Liver (tissue), 8 donors: ENCODE measurements at regions not wholly inside any gene's neighbourhood (a gene's known extent, or its start where the extent isn't known, plus 50 kb on each side); places are given as distances from the start of the nearest gene placed in this dataset.

Experiments used
- DNase-seq: peaks from one replicate; pipeline ENCODE4 v3.0.0-alpha.2; 2017; ENCODE audit warnings: low spot score
- H3K27ac ChIP-seq, 2 donors: one replicate each; pipeline ENCODE4 v1.7.0; 2013; ENCODE audit warnings: inconsistent platforms in 2 of 2, low read length in 2 of 2, control low read depth in 1 of 2, low read depth in 1 of 2, mild to moderate bottlenecking in 1 of 2
- H3K27me3 ChIP-seq, 4 donors: one replicate each; pipeline versions ENCODE4 v1.6.1 to v1.7.0; 2013; ENCODE audit warnings: low read length in 3 of 4, inconsistent platforms in 1 of 4, mild to moderate bottlenecking in 1 of 4, moderate library complexity in 1 of 4; ENCODE audit not compliant: control insufficient read depth in 4 of 4, insufficient read depth in 4 of 4
- H3K36me3 ChIP-seq, 4 donors: one replicate each; pipeline versions ENCODE4 v1.6.1 to v1.7.0; 2013; ENCODE audit warnings: low read length in 3 of 4, mild to moderate bottlenecking in 3 of 4, low read depth in 1 of 4, moderate library complexity in 1 of 4; ENCODE audit not compliant: control insufficient read depth in 4 of 4, insufficient read depth in 3 of 4
- H3K4me1 ChIP-seq, 4 donors: one replicate each; pipeline versions ENCODE4 v1.6.1 to v1.7.0; 2013; ENCODE audit warnings: low read length in 3 of 4, mild to moderate bottlenecking in 3 of 4, moderate library complexity in 1 of 4; ENCODE audit not compliant: control insufficient read depth in 4 of 4, insufficient read depth in 4 of 4
- H3K4me3 ChIP-seq, 3 donors: one replicate each; pipeline versions ENCODE4 v1.6.1 to v1.7.0; 2013; ENCODE audit warnings: low read length in 3 of 3, control low read depth in 1 of 3, low read depth in 1 of 3, mild to moderate bottlenecking in 1 of 3
- H3K9ac ChIP-seq, 2 donors: one replicate each; pipeline ENCODE4 v1.7.0; 2013; ENCODE audit warnings: low read length in 2 of 2, mild to moderate bottlenecking in 2 of 2, moderate library complexity in 2 of 2, control low read depth in 1 of 2, low read depth in 1 of 2
- H3K9me3 ChIP-seq, 4 donors: one replicate each; pipeline versions ENCODE4 v1.6.1 to v1.7.0; 2013; ENCODE audit warnings: low read length in 3 of 4; ENCODE audit not compliant: control insufficient read depth in 4 of 4
- EGR1 ChIP-seq, 2 donors: IDR thresholded peaks; 2 replicates each; pipeline ENCODE4 v1.6.1; 2016 to 2018; ENCODE audit warnings: antibody characterized with exemption in 2 of 2, low read depth in 2 of 2
- FOXA1 ChIP-seq: IDR thresholded peaks from 2 replicates; pipeline ENCODE4 v1.6.1; 2016; ENCODE audit warnings: antibody characterized with exemption
- FOXA2 ChIP-seq: IDR thresholded peaks from 2 replicates; pipeline ENCODE4 v1.6.1; 2016; ENCODE audit warnings: antibody characterized with exemption
- GABPA ChIP-seq, 2 donors: IDR thresholded peaks in 1 of 2; conservative IDR thresholded peaks in 1 of 2; 2 replicates each; pipeline ENCODE4 v1.6.1; 2016; ENCODE audit warnings: antibody characterized with exemption in 2 of 2, mild to moderate bottlenecking in 1 of 2, moderate library complexity in 1 of 2
- HNF4A ChIP-seq, 2 donors: conservative IDR thresholded peaks; 2 replicates each; pipeline ENCODE4 v1.6.1; 2016; ENCODE audit warnings: antibody characterized with exemption in 2 of 2, mild to moderate bottlenecking in 2 of 2
- HNF4G ChIP-seq: IDR thresholded peaks from 2 replicates; pipeline ENCODE4 v1.6.1; 2016; ENCODE audit warnings: antibody characterized with exemption
- JUND ChIP-seq, 2 donors: IDR thresholded peaks; 2 replicates each; pipeline ENCODE4 v1.6.1; 2016; ENCODE audit warnings: antibody characterized with exemption in 2 of 2
- MAX ChIP-seq: IDR thresholded peaks from 2 replicates; pipeline ENCODE4 v1.6.1; 2016; ENCODE audit warnings: antibody characterized with exemption
- NR2F2 ChIP-seq: IDR thresholded peaks from 2 replicates; pipeline ENCODE4 v1.6.1; 2016; ENCODE audit warnings: antibody characterized with exemption
- RAD21 ChIP-seq, 2 donors: IDR thresholded peaks; 2 replicates each; pipeline ENCODE4 v1.6.1; 2016; ENCODE audit warnings: antibody characterized with exemption in 2 of 2, mild to moderate bottlenecking in 2 of 2
- RXRA ChIP-seq, 2 donors: IDR thresholded peaks; 2 replicates each; pipeline ENCODE4 v1.6.1; 2017 to 2018; ENCODE audit warnings: antibody characterized with exemption in 2 of 2, mild to moderate bottlenecking in 1 of 2
- SP1 ChIP-seq: IDR thresholded peaks from 2 replicates; pipeline ENCODE4 v1.6.1; 2018; ENCODE audit warnings: antibody characterized with exemption, mild to moderate bottlenecking
- TAF1 ChIP-seq: conservative IDR thresholded peaks from 2 replicates; pipeline ENCODE4 v1.6.1; 2016; ENCODE audit warnings: antibody characterized with exemption, mild to moderate bottlenecking
- YY1 ChIP-seq: IDR thresholded peaks from 2 replicates; pipeline ENCODE4 v1.6.1; 2016; ENCODE audit warnings: antibody characterized with exemption, mild to moderate bottlenecking
- ZBTB33 ChIP-seq: IDR thresholded peaks from 2 replicates; pipeline ENCODE4 v1.6.1; 2016; ENCODE audit warnings: antibody characterized with exemption
- WGBS: extraction: QIAGEN DNeasy Blood & Tissue Kit; methylation state at CpG from one replicate; pipeline ENCODE4 v1.1.7; 2013; 5-methylcytosine and 5-hydroxymethylcytosine counted together
- TF ChIP-seq, protein P1 (sequence below): IDR thresholded peaks from 2 replicates; pipeline ENCODE4 v1.6.1; 2016; ENCODE audit warnings: antibody characterized with exemption, mild to moderate bottlenecking
- TF ChIP-seq, protein P2 (sequence below): fragments of 150-350 bp; IDR thresholded peaks from 2 replicates; pipeline ENCODE4 v1.5.1; 2017; ENCODE audit warnings: improper control_type of control experiment, low read depth, low read length; ENCODE audit not compliant: missing input control
- TF ChIP-seq, protein P3 (sequence below): IDR thresholded peaks from 2 replicates; pipeline ENCODE4 v1.6.1; 2016; ENCODE audit warnings: antibody characterized with exemption
- donor health status: healthy.
- donor health status: healthy.
- donor health status: healthy.
- donor health status: healthy.
- donor health status: healthy.

GRCh38 chr6:16947375-16948015, 154.4 kb upstream of the STMND1 start:
- no peaks in the 10 kb centered on the region for H3K9me3 ChIP-seq
- H3K9ac ChIP-seq: no peak overlapping the region
- no peak overlapping the region for H3K4me3 ChIP-seq
- no peaks in the 10 kb centered on the region for H3K36me3 ChIP-seq
- H3K4me1 ChIP-seq: peaks cover 0 to 3% (median under 1%) of the 10 kb centered on the region in 4 donors
- no peaks in the 10 kb centered on the region for H3K27me3 ChIP-seq
- WGBS: 22% methylated on average over 4 of the region's 4 CpGs
- TF ChIP-seq JUND (IDR thresholded peaks at IDR 0.05) (peak in 1 of 2 donors; percentile 42), RAD21 (IDR thresholded peaks at IDR 0.05) (no peak), NR2F2 (no peak), RXRA (IDR thresholded peaks at IDR 0.05) (peak in 1 of 2 donors; percentile 49), EGR1 (IDR thresholded peaks at IDR 0.05; ENCODE audit: low read depth in 2 of 2) (no peak), MAX (peak; percentile 27), GABPA (IDR thresholded peaks at IDR 0.05 in 1 of 2, conservative IDR thresholded peaks at IDR 0.05 in 1 of 2) (peak in 1 of 2 donors; percentile 23), HNF4A (conservative IDR thresholded peaks at IDR 0.05) (peak; percentile 18 to 65), FOXA2 (no peak), FOXA1 (no peak), YY1 (peak; percentile 31), SP1 (no peak), HNF4G (no peak), ZBTB33 (no peak), TAF1 (no peak)
- TF ChIP-seq, protein P1, sequence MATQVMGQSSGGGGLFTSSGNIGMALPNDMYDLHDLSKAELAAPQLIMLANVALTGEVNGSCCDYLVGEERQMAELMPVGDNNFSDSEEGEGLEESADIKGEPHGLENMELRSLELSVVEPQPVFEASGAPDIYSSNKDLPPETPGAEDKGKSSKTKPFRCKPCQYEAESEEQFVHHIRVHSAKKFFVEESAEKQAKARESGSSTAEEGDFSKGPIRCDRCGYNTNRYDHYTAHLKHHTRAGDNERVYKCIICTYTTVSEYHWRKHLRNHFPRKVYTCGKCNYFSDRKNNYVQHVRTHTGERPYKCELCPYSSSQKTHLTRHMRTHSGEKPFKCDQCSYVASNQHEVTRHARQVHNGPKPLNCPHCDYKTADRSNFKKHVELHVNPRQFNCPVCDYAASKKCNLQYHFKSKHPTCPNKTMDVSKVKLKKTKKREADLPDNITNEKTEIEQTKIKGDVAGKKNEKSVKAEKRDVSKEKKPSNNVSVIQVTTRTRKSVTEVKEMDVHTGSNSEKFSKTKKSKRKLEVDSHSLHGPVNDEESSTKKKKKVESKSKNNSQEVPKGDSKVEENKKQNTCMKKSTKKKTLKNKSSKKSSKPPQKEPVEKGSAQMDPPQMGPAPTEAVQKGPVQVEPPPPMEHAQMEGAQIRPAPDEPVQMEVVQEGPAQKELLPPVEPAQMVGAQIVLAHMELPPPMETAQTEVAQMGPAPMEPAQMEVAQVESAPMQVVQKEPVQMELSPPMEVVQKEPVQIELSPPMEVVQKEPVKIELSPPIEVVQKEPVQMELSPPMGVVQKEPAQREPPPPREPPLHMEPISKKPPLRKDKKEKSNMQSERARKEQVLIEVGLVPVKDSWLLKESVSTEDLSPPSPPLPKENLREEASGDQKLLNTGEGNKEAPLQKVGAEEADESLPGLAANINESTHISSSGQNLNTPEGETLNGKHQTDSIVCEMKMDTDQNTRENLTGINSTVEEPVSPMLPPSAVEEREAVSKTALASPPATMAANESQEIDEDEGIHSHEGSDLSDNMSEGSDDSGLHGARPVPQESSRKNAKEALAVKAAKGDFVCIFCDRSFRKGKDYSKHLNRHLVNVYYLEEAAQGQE: peak; percentile 30
- TF ChIP-seq, protein P2, sequence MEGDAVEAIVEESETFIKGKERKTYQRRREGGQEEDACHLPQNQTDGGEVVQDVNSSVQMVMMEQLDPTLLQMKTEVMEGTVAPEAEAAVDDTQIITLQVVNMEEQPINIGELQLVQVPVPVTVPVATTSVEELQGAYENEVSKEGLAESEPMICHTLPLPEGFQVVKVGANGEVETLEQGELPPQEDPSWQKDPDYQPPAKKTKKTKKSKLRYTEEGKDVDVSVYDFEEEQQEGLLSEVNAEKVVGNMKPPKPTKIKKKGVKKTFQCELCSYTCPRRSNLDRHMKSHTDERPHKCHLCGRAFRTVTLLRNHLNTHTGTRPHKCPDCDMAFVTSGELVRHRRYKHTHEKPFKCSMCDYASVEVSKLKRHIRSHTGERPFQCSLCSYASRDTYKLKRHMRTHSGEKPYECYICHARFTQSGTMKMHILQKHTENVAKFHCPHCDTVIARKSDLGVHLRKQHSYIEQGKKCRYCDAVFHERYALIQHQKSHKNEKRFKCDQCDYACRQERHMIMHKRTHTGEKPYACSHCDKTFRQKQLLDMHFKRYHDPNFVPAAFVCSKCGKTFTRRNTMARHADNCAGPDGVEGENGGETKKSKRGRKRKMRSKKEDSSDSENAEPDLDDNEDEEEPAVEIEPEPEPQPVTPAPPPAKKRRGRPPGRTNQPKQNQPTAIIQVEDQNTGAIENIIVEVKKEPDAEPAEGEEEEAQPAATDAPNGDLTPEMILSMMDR: no peak
- TF ChIP-seq, protein P3, sequence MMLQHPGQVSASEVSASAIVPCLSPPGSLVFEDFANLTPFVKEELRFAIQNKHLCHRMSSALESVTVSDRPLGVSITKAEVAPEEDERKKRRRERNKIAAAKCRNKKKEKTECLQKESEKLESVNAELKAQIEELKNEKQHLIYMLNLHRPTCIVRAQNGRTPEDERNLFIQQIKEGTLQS: no peak
- no peak for DNase-seq
- H3K27ac ChIP-seq: no peak overlapping the region
